ENCODE measurements at regions not wholly inside any gene's neighbourhood (a gene's known extent, or its start where the extent isn't known, plus 50 kb on each side); places are given as distances from the start of the nearest gene placed in this dataset.
A peak's percentile ranks its signal among the peaks of the same experiment; 100 is the strongest.

GRCh38 chr2:16881122-16881521 lies 215.5 kb upstream of the CYRIA start:
- TF ChIP-seq CTCF (IDR thresholded peaks at IDR 0.05; ENCODE audit: low read length, missing control alignments): no peak
- H3K4me3 ChIP-seq (replicated peaks; ENCODE audit: low read depth, low read length): no peak overlapping the region
- DNase-seq (ENCODE audit: low read depth): no peak

- no peak for DNase-seq (ENCODE audit: low read depth)
- no peak overlapping the region for H3K4me3 ChIP-seq (replicated peaks; ENCODE audit: low read depth, low read length)
- TF ChIP-seq CTCF (IDR thresholded peaks at IDR 0.05; ENCODE audit: low read length, missing control alignments): no peak
These were observed 205.8 kb upstream of the CYRIA start for GRCh38 chr2:16871411-16871810.

- H3K4me3 ChIP-seq (replicated peaks; ENCODE audit: low read depth, low read length): no peak overlapping the region
- no peak for TF ChIP-seq CTCF (IDR thresholded peaks at IDR 0.05; ENCODE audit: low read length, missing control alignments)
- DNase-seq (ENCODE audit: low read depth): no peak
These were observed 204.9 kb upstream of the CYRIA start for GRCh38 chr2:16870491-16871076.

- no peak for TF ChIP-seq CTCF (IDR thresholded peaks at IDR 0.05; ENCODE audit: low read length, missing control alignments)
- H3K4me3 ChIP-seq (replicated peaks; ENCODE audit: low read depth, low read length): no peak overlapping the region
- no peak for DNase-seq (ENCODE audit: low read depth)
These were observed 204.1 kb upstream of the CYRIA start for GRCh38 chr2:16869711-16870110.

GRCh38 chr2:16862471-16862870 lies 196.8 kb upstream of the CYRIA start:
- H3K4me3 ChIP-seq (replicated peaks; ENCODE audit: low read depth, low read length): no peak overlapping the region
- no peak for DNase-seq (ENCODE audit: low read depth)
- TF ChIP-seq CTCF (IDR thresholded peaks at IDR 0.05; ENCODE audit: low read length, missing control alignments): no peak

- DNase-seq (ENCODE audit: low read depth): peak; percentile 5
- no peak overlapping the region for H3K4me3 ChIP-seq (replicated peaks; ENCODE audit: low read depth, low read length)
- no peak for TF ChIP-seq CTCF (IDR thresholded peaks at IDR 0.05; ENCODE audit: low read length, missing control alignments)
These were observed 195.9 kb upstream of the CYRIA start for GRCh38 chr2:16861530-16861929.

- TF ChIP-seq CTCF (IDR thresholded peaks at IDR 0.05; ENCODE audit: low read length, missing control alignments): no peak
- no peak for DNase-seq (ENCODE audit: low read depth)
These were observed 195.5 kb upstream of the CYRIA start for GRCh38 chr2:16861111-16861510.

More at GRCh38 chr2:16861111-16861510, 195.5 kb upstream of the CYRIA start:
- H3K4me3 ChIP-seq (replicated peaks; ENCODE audit: low read depth, low read length): no peak overlapping the region

Measured in fibroblast of pulmonary artery (primary cell).